OCI-LY3 (cell line): ENCODE measurements at regions not wholly inside any gene's neighbourhood (a gene's known extent, or its start where the extent isn't known, plus 50 kb on each side); places are given as distances from the start of the nearest gene placed in this dataset.

Experiments
- H2AFZ ChIP-seq: fragments of 200-600, 300-600 bp; shearing (Covaris generic); 2 replicates; pipeline ENCODE4 v1.6.0; 2014; ENCODE audit warnings: antibody characterized with exemption, low read depth, low read length
- H3K27ac ChIP-seq: fragments of 200-600, 300-600 bp; sonication (generic); 2 replicates; pipeline ENCODE4 v1.5.1; 2014; ENCODE audit warnings: mild to moderate bottlenecking, low read length, moderate library complexity, mixed read lengths
- H3K27me3 ChIP-seq: fragments of 200-600, 300-600 bp; sonication (generic); 2 replicates; pipeline ENCODE4 v1.6.1; 2014; ENCODE audit warnings: low read depth, low read length, mixed read lengths
- H3K36me3 ChIP-seq: fragments of 200-600, 300-600 bp; sonication (generic); replicated peaks from 2 replicates; pipeline ENCODE3; 2014; ENCODE audit warnings: low read depth, low read length, mixed read lengths
- H3K4me1 ChIP-seq: fragments of 300-600, 200-600 bp; sonication (generic); 2 replicates; pipeline ENCODE4 v1.6.1; 2014; ENCODE audit warnings: low read length, mixed read lengths
- H3K4me2 ChIP-seq: fragments of 200-600, 300-600 bp; sonication (generic); 2 replicates; pipeline ENCODE4 v1.6.1; 2014; ENCODE audit warnings: low read length, mixed read lengths
- H3K4me3 ChIP-seq: fragments of 300-600, 200-600 bp; sonication (generic); 2 replicates; pipeline ENCODE4 v1.5.1; 2014; ENCODE audit warnings: antibody characterized with exemption, mild to moderate bottlenecking, low read length, moderate library complexity
- H3K79me2 ChIP-seq: fragments of 300-600, 200-600 bp; shearing (Covaris generic); 2 replicates; pipeline ENCODE4 v1.6.1; 2014; ENCODE audit warnings: mild to moderate bottlenecking, low read length, mixed read lengths
- H3K9ac ChIP-seq: fragments of 300-600, 200-600 bp; shearing (Covaris generic); 2 replicates; pipeline ENCODE4 v1.6.0; 2014; ENCODE audit warnings: mild to moderate bottlenecking, low read length, moderate library complexity
- H3K9me3 ChIP-seq: fragments of 200-600, 300-600 bp; shearing (Covaris generic); 2 replicates; pipeline ENCODE4 v1.6.1; 2014; ENCODE audit warnings: low read length, mixed read lengths; ENCODE audit not compliant: insufficient read depth
- H4K20me1 ChIP-seq: fragments of 200-600, 300-600 bp; sonication (generic); 2 replicates; pipeline ENCODE4 v1.6.1; 2016; ENCODE audit warnings: low read length, mixed read lengths; ENCODE audit not compliant: insufficient read depth
- EZH2phosphoT487 ChIP-seq: fragments of 200-600 bp; shearing (Covaris generic); IDR thresholded peaks from 2 replicates; pipeline ENCODE4 v1.6.1; 2018; ENCODE audit warnings: antibody characterized with exemption, mixed run types, low read depth
- TF ChIP-seq, protein P1 (sequence below): fragments of 200-600, 300-600 bp; sonication (generic); IDR thresholded peaks from 2 replicates; pipeline ENCODE4 v1.5.1; 2014; ENCODE audit warnings: antibody characterized with exemption, low read length, low read depth

DNA sequence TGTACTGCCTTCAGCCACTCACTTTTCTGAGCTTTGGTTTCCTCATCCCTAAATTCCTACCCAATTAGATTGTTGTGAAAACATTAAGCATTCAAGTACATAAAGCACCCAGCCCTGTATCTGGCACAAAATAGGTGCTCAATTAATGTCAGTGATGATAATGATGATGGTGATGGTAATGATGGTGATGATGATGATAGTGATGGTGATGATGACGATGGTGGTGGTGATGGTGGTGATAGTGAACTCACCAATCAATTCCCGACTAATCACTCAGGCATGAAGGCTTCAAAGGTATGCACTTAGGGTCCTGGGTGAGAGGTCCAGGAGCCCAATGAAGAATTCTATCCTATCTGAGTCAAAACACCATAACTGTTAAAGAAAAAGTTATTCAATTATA lies 383.5 kb downstream of the MATN1 start:
- no peak overlapping the region for H3K4me2 ChIP-seq
- no peaks in the 10 kb centered on the region for H3K79me2 ChIP-seq
- H3K27me3 ChIP-seq, result no peaks in the 10 kb centered on the region
- no peaks in the 10 kb centered on the region for H4K20me1 ChIP-seq
- no peak overlapping the region for H2AFZ ChIP-seq
- no peaks in the 10 kb centered on the region for H3K36me3 ChIP-seq
- H3K4me1 ChIP-seq, result no peaks in the 10 kb centered on the region
- H3K9ac ChIP-seq, result no peak overlapping the region
- no peak overlapping the region for H3K27ac ChIP-seq
- TF ChIP-seq EZH2phosphoT487, result no peak
- TF ChIP-seq, protein P1, sequence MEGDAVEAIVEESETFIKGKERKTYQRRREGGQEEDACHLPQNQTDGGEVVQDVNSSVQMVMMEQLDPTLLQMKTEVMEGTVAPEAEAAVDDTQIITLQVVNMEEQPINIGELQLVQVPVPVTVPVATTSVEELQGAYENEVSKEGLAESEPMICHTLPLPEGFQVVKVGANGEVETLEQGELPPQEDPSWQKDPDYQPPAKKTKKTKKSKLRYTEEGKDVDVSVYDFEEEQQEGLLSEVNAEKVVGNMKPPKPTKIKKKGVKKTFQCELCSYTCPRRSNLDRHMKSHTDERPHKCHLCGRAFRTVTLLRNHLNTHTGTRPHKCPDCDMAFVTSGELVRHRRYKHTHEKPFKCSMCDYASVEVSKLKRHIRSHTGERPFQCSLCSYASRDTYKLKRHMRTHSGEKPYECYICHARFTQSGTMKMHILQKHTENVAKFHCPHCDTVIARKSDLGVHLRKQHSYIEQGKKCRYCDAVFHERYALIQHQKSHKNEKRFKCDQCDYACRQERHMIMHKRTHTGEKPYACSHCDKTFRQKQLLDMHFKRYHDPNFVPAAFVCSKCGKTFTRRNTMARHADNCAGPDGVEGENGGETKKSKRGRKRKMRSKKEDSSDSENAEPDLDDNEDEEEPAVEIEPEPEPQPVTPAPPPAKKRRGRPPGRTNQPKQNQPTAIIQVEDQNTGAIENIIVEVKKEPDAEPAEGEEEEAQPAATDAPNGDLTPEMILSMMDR, result no peak
- no peaks in the 10 kb centered on the region for H3K9me3 ChIP-seq
- no peak overlapping the region for H3K4me3 ChIP-seq

DNA sequence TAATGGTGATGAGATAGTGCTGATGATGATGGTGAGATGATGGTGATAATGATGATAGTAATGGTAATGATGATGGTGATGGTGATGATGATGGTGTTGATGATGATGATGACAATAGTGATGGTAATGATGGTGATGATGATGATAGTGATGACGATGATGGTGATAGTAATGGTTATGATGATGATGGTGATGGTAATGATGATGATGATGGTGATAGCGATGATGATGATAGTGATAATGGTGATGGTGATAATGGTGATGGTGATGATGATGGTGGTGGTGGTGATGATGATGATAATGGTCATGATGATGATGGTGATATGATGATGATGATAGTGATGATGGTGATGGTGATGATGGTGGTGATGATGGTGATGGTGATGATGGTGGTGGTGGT lies 384.6 kb downstream of the MATN1 start:
- no peaks in the 10 kb centered on the region for H3K79me2 ChIP-seq
- no peak overlapping the region for H2AFZ ChIP-seq
- no peak for TF ChIP-seq EZH2phosphoT487
- TF ChIP-seq, protein P1, result no peak

DNA sequence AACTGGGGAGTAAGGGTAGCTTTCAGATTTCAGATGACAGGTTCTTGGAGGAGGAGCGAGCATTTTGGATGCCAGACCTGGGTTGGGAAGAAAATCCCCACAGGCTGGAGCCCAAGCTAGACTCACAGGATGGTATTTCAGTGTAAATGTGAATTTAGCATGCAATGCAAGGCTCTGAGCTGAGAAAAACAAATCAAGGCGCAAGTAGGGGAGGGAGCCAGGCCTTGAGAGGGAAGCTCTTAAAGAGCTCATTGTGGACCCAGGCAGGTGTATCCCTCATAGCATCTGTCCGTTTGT lies 386.1 kb downstream of the MATN1 start:
- H3K9ac ChIP-seq, result no peak overlapping the region
- no peak overlapping the region for H2AFZ ChIP-seq
- no peak overlapping the region for H3K4me2 ChIP-seq
- no peak for TF ChIP-seq EZH2phosphoT487
- TF ChIP-seq, protein P1, result no peak
- no peaks in the 10 kb centered on the region for H3K27me3 ChIP-seq
- H3K4me3 ChIP-seq, result no peak overlapping the region
- H3K9me3 ChIP-seq, result no peaks in the 10 kb centered on the region
- no peaks in the 10 kb centered on the region for H3K36me3 ChIP-seq
- H3K79me2 ChIP-seq, result no peaks in the 10 kb centered on the region
- no peaks in the 10 kb centered on the region for H4K20me1 ChIP-seq
- H3K4me1 ChIP-seq, result no peaks in the 10 kb centered on the region
- no peak overlapping the region for H3K27ac ChIP-seq

More for the DNA sequence above, 384.6 kb downstream of the MATN1 start:
- Histone ChIP-seq H3K4me1 (no peaks in the 10 kb centered on the region), H3K4me3 (no peak overlapping the region), H3K27ac (no peak overlapping the region), H3K9ac (no peak overlapping the region), H4K20me1 (no peaks in the 10 kb centered on the region), H3K36me3 (no peaks in the 10 kb centered on the region), H3K27me3 (no peaks in the 10 kb centered on the region), H3K4me2 (no peak overlapping the region), H3K9me3 (no peaks in the 10 kb centered on the region)

DNA sequence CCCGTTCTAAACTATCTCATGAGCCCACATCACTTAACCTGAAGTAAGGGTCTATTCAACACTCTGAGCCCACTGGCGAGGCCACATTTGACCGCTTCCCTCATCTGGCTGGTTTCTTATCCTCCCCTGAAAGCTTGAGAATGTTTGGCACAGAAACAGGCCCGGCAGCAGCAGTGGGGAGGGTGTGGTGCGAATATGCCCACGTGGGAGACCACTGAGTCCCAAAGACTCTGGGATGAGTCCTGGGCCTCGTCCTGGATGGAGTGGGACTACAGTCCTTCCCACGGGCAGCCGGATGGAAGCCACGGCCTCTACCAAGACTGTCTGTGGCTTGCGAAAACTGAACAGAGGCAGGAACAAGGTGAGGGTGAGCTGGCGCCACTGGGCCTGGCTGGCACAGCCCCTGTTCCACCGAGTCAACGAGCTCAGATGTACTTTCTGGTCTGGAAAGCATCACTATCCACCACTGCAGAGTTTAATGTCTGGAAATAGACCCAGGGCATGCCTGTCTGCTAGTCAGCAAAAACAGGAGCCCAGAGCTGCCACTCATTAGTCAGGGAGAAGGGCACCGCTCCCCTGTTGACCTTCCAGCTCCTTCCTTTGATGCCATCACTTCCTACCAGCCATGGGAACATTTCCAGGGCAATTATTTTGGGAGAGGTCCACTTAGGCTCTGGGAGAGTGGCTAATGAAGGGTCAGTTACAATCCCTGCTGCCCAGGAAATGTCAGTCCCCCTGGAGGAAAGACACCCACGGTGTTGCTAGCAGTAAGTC lies 386.6 kb downstream of the MATN1 start:
- Histone ChIP-seq H2AFZ (no peak overlapping the region), H3K4me2 (no peak overlapping the region)
- TF ChIP-seq EZH2phosphoT487, result no peak
- TF ChIP-seq, protein P1, result no peak

More for the DNA sequence above, 386.6 kb downstream of the MATN1 start:
- Histone ChIP-seq H3K4me1 (no peaks in the 10 kb centered on the region), H4K20me1 (no peaks in the 10 kb centered on the region), H3K36me3 (no peaks in the 10 kb centered on the region), H3K9me3 (no peaks in the 10 kb centered on the region), H3K27me3 (no peaks in the 10 kb centered on the region), H3K27ac (no peak overlapping the region), H3K79me2 (no peaks in the 10 kb centered on the region), H3K4me3 (no peak overlapping the region), H3K9ac (no peak overlapping the region)
